C4-2B (cell line): ENCODE measurements at regions not wholly inside any gene's neighbourhood (a gene's known extent, or its start where the extent isn't known, plus 50 kb on each side); places are given as distances from the start of the nearest gene placed in this dataset.

Experiments used
- H3K27ac ChIP-seq: fragments of 450-650 bp; 2 replicates; pipeline ENCODE4 v1.5.1; 2017
- CTCF ChIP-seq: fragments of 450-650 bp; conservative IDR thresholded peaks from 2 replicates; pipeline ENCODE4 v1.5.1; 2017; ENCODE audit warnings: mild to moderate bottlenecking
- ZFX ChIP-seq: fragments of 450-650 bp; IDR thresholded peaks from 2 replicates; pipeline ENCODE4 v1.6.1; 2017

DNA sequence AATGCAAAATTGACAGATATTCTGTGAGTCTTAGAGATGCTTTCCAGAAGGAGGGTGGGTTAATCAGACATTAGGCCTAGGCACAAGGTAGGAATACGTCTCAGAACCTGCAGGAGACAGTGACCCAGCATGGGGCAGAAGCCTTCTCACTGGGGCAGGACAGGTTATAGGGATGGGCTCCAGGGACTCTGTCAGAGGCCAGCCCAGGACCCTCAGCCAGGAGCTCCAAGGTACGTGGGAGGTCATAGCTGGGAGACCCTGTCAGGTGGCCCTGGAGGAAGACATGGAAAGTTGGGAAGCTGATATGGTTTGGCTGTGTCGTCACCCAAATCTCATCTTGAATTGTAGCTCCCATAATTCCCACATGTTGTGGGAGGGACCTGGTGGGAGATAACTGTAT lies 450.4 kb downstream of the GADD45G start:
- H3K27ac ChIP-seq, result peak overlapping the region; percentile 59
- TF ChIP-seq CTCF (no peak), ZFX (no peak)

DNA sequence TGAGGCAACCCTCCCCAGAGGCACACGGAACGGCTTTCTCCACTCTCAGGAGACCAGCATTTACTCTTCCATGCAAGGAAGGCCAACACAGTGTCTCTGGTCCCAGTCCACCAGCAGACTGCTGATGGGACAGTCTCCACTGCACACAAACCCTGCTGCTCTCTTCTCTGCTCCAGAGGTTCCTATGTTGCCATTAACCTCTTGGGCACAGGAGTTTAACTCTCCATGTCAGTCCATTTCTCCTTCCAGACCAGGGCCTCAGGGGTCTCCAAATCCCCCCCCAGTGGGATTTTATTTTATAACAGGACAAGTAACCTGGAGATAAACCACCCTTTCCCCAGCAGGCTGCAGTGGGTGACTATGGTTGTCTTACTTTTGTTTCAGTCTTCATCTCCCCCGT lies 452.5 kb downstream of the GADD45G start:
- TF ChIP-seq ZFX (no peak), CTCF (no peak)
- H3K27ac ChIP-seq, result no peak overlapping the region

GRCh38 chr9:90058182-90058763 lies 453.5 kb downstream of the GADD45G start:
- H3K27ac ChIP-seq, result no peak overlapping the region
- TF ChIP-seq CTCF (no peak), ZFX (no peak)

DNA sequence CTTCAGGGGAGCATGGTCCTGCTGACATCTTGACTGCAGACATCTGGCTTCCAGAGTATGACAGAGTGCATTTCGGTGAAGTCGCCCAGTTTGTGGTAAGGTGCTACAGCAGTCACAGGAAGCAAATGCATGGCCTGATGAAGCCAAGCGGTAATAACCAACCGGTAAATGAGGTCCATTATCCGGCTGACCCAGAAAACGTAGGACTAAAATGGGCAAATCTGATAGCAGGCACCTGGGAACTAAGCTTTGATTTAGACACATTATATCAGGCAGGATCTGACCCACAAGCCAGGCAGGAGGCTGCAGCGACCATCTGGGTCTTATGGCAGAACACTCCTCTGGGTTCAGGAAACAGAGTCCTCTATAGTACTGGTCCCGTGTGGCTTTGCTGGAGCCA lies 454.6 kb downstream of the GADD45G start:
- TF ChIP-seq ZFX (no peak), CTCF (no peak)
- H3K27ac ChIP-seq, result no peak overlapping the region

- no peak for TF ChIP-seq ZFX
- no peak for TF ChIP-seq CTCF
- no peak overlapping the region for H3K27ac ChIP-seq
Measured at GRCh38 chr9:90060256-90060655, 455.4 kb downstream of the GADD45G start.

DNA sequence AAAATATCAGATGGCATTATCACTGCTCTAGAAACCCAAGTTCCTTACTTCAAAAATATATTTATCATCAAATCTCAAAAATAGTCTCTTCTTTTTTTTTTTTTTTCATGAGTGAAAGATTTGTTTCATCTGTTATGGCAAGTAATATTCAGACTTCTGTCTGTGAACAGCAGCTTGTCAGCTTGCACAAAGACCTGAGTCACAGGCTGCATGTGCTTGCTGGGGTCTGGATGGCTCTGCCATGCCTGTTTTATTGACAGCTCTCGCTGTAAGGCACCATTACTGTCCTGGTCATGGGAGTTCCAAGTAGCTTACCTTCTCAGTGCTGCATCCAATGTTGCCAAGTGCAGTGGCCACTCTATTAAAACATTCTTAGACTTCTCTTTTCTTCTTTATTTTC lies 456.4 kb downstream of the GADD45G start:
- TF ChIP-seq CTCF (no peak), ZFX (no peak)

DNA sequence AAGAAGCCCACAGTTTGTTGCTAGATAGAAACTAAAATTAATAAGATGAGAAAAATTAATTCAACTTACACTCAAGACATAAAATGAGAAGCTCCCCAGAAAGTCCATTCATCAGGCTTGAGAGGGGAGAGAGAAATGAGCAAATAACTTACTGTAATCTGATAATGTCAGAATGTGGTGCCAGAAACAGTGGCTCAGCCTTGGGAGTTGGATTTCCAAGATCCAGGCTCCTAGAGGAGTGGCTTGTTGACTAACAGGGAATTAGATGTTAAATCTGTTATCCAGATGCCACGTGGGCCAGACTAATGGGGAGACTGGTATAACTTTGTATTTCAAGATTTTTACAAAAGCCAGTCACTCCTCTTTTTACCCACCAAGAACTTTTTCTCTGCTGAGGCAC lies 458.2 kb downstream of the GADD45G start:
- TF ChIP-seq ZFX (no peak), CTCF (no peak)
- H3K27ac ChIP-seq, result peak overlapping the region; percentile 55; the same call in 1 of the 2 replicates

More for the DNA sequence above, 456.4 kb downstream of the GADD45G start:
- no peak overlapping the region for H3K27ac ChIP-seq
